OCI-LY7 (cell line): ENCODE measurements at regions not wholly inside any gene's neighbourhood (a gene's known extent, or its start where the extent isn't known, plus 50 kb on each side); places are given as distances from the start of the nearest gene placed in this dataset.

Experiments used
- BruUV-seq: library from RNA; stranded (reverse); fragments of 400-500 nt; replicated peaks from 2 replicates; lab custom pipeline; 2021; lab: Mats Ljungman, UMichigan
- CTCF ChIA-PET: fragments of 300-600 bp; sonication (Branson Sonifier 250); formaldehyde crosslinking; loops from one replicate; lab custom pipeline; 2022; ENCODE audit warnings: antibody characterized with exemption; ENCODE audit not compliant: unreplicated experiment; lab: Charles Lee
- POLR2A ChIA-PET: fragments of 300-600 bp; sonication (Branson Sonifier 250); formaldehyde crosslinking; loops from one replicate; lab custom pipeline; 2022; ENCODE audit warnings: antibody characterized with exemption; lab: Charles Lee
- DNase-seq: peaks from one replicate; pipeline ENCODE4 v3.0.0-alpha.2; 2015; ENCODE audit warnings: low spot score
- H2AFZ ChIP-seq: fragments of 200-600 bp; sonication (generic), shearing (Covaris generic); 2 replicates; pipeline ENCODE4 v1.6.1; 2014; ENCODE audit warnings: mild to moderate bottlenecking, antibody characterized with exemption, low read length, moderate library complexity
- H3K27ac ChIP-seq: fragments of 200-600 bp; sonication (generic); 2 replicates; pipeline ENCODE4 v1.5.1; 2014; ENCODE audit warnings: mixed run types, low read depth, mild to moderate bottlenecking, moderate library complexity, low read length, inconsistent platforms; ENCODE audit not compliant: poor library complexity, severe bottlenecking
- H3K36me3 ChIP-seq: fragments of 200-600 bp; sonication (generic); 2 replicates; pipeline ENCODE4 v1.6.1; 2014; ENCODE audit warnings: mild to moderate bottlenecking, antibody characterized with exemption, low read length, moderate library complexity, mixed read lengths; ENCODE audit not compliant: insufficient read depth
- H3K4me1 ChIP-seq: fragments of 200-600 bp; sonication (generic); 2 replicates; pipeline ENCODE4 v1.5.1; 2014; ENCODE audit warnings: mild to moderate bottlenecking, low read length; ENCODE audit not compliant: insufficient read depth, poor library complexity, severe bottlenecking
- H3K4me2 ChIP-seq: fragments of 200-600 bp; sonication (generic); 2 replicates; pipeline ENCODE4 v1.6.1; 2014; ENCODE audit warnings: mild to moderate bottlenecking, low read length
- H3K4me3 ChIP-seq: fragments of 200-600 bp; sonication (generic); 2 replicates; pipeline ENCODE4 v1.5.1; 2014; ENCODE audit warnings: mild to moderate bottlenecking, low read depth, low read length; ENCODE audit not compliant: poor library complexity, severe bottlenecking
- H3K79me2 ChIP-seq: fragments of 200-600 bp; sonication (generic); 2 replicates; pipeline ENCODE4 v1.6.1; 2016; ENCODE audit warnings: low read depth, mild to moderate bottlenecking, low read length, moderate library complexity, mixed read lengths; ENCODE audit not compliant: insufficient read depth
- H3K9me2 ChIP-seq: fragments of 200-600 bp; sonication (generic); 2 replicates; pipeline ENCODE4 v1.6.1; 2016; ENCODE audit warnings: mild to moderate bottlenecking, low read length, mixed read lengths; ENCODE audit not compliant: insufficient read depth
- H3K9me3 ChIP-seq: fragments of 200-600 bp; sonication (generic); 2 replicates; pipeline ENCODE4 v1.6.1; 2014; ENCODE audit warnings: mild to moderate bottlenecking, mixed run types, low read length, mixed read lengths
- H4K20me1 ChIP-seq: fragments of 200-600 bp; sonication (generic); 2 replicates; pipeline ENCODE4 v1.6.1; 2014; ENCODE audit warnings: mild to moderate bottlenecking, antibody characterized with exemption, low read length, moderate library complexity, mixed read lengths; ENCODE audit not compliant: insufficient read depth
- EZH2phosphoT487 ChIP-seq: fragments of 200-600 bp; sonication (generic); IDR thresholded peaks from 2 replicates; pipeline ENCODE4 v1.6.1; 2018; ENCODE audit warnings: low read depth, borderline replicate concordance, mild to moderate bottlenecking, mixed run types, antibody characterized with exemption, low read length, moderate library complexity, mixed read lengths
- intact Hi-C: fragments of 100-400 bp; cut with micrococcal nuclease; formaldehyde crosslinking; loops from one replicate; pipeline ENCODE4 v1.10.0; 2022; ENCODE audit not compliant: unreplicated experiment
- TF ChIP-seq, protein P1 (sequence below): fragments of 200-600 bp; sonication (generic); conservative IDR thresholded peaks from 2 replicates; pipeline ENCODE4 v1.5.1; 2014; ENCODE audit warnings: mild to moderate bottlenecking, antibody characterized with exemption, low read length, moderate library complexity, mixed read lengths

DNA sequence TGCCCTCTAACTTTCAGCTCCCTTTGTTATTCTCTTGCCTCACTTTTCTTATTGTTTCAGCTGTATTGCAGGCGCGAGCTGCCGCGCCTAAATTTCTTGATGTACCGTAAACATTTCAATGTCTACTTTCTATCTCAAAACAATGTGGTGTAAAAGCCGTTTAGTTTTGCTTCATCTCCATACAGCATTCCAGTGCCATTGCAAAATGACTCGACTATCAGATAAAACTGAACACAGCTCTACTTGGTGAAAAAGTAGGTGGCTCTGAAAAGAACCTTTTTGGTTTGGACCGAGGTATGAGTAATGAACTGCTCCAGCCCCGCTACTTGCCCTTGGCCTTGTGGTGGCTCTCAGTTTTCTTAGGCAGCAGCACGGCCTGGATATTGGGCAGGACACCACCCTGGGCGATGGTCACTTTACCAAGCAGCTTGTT lies 74.6 kb downstream of the OR2B2 start:
- CTCF ChIA-PET, result no interaction called here
- TF ChIP-seq, protein P1, sequence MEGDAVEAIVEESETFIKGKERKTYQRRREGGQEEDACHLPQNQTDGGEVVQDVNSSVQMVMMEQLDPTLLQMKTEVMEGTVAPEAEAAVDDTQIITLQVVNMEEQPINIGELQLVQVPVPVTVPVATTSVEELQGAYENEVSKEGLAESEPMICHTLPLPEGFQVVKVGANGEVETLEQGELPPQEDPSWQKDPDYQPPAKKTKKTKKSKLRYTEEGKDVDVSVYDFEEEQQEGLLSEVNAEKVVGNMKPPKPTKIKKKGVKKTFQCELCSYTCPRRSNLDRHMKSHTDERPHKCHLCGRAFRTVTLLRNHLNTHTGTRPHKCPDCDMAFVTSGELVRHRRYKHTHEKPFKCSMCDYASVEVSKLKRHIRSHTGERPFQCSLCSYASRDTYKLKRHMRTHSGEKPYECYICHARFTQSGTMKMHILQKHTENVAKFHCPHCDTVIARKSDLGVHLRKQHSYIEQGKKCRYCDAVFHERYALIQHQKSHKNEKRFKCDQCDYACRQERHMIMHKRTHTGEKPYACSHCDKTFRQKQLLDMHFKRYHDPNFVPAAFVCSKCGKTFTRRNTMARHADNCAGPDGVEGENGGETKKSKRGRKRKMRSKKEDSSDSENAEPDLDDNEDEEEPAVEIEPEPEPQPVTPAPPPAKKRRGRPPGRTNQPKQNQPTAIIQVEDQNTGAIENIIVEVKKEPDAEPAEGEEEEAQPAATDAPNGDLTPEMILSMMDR, result no peak
- TF ChIP-seq EZH2phosphoT487, result no peak
- H3K27ac ChIP-seq, result peak overlapping the region; percentile 97
- no peaks in the 10 kb centered on the region for H4K20me1 ChIP-seq
- peaks cover 17% of the 10 kb centered on the region for H3K36me3 ChIP-seq
- H3K79me2 ChIP-seq, result peaks cover 20% of the 10 kb centered on the region; the same call in 1 of the 2 replicates
- TSS peak; percentile 90 for BruUV-seq
- no peaks in the 10 kb centered on the region for H3K9me2 ChIP-seq
- H3K4me1 ChIP-seq, result peaks cover 37% of the 10 kb centered on the region
- no peak for DNase-seq
- H3K9me3 ChIP-seq, result no peaks in the 10 kb centered on the region
- intact Hi-C loops, result loop anchor here (1.0 to 10.0 kb wide), 4 partner anchors 28 to 1563 kb away; a partner anchor contains a TSS
- no peak overlapping the region for H2AFZ ChIP-seq
- peak overlapping the region; percentile 87 for H3K4me3 ChIP-seq
- peak overlapping the region; percentile 78 for H3K4me2 ChIP-seq
- POLR2A ChIA-PET, result interaction anchor here (0.5 to 11.9 kb wide), 19 partner anchors 9 to 1816 kb away, joined by 3 to 1237 read pairs (median 9); a partner anchor contains a TSS

DNA sequence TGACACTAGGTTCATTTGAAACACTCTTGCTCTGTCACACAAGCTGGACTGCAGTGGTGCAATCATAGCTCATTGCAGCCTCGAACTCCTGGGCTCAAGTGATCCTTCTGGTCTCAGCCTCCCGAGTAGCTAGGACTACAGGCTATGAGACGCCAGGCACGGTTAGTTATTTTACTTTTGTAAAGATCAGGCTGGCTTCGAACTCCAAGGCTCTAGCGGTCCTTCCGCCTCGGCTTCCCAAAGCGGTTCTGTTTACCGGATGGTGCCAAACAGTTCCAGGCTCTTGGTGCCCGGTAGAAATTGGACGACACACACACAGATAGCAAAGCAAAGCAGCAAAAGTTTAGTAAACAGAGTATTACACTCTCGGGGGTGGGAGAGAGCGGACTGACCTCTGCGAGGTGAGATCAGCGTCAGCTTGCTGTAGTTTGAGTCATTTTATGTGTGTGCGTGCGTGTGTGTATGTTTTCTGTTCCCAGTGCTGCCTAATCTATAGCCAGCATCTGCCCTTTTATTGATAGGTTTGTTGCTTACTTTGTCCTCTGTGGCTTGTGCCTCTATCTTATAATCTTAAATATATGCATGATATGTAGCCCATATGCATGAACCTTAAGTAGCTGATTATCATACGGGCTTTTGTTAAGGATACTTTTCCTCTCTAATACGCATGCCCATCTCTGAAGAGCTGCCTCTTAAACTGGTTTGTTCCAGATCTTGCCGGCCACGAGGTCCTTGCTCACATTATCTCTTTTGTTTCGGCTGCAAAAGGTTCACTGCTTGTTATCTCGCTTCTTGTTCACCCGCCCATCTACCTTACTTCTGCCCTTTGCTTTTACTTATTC lies 75.2 kb downstream of the OR2B2 start:
- BruUV-seq, result no TSS peak
- peaks cover 20% of the 10 kb centered on the region; the same call in 1 of the 2 replicates for H3K79me2 ChIP-seq

More for the DNA sequence above, 75.2 kb downstream of the OR2B2 start:
- CTCF ChIA-PET, result interaction anchor here (1.6 kb wide), 1 partner anchor 27 kb away, joined by 5 read pairs; no protein-coding TSS in a partner anchor
- TF ChIP-seq, protein P1, result no peak
- TF ChIP-seq EZH2phosphoT487, result no peak
- Histone ChIP-seq H3K9me2 (no peaks in the 10 kb centered on the region), H3K36me3 (peaks cover 10% of the 10 kb centered on the region), H4K20me1 (no peaks in the 10 kb centered on the region), H3K27ac (peak overlapping the region; percentile 97), H3K4me3 (peak overlapping the region; percentile 87), H3K9me3 (no peaks in the 10 kb centered on the region), H2AFZ (no peak overlapping the region; the same call in 1 of the 2 replicates), H3K4me1 (peaks cover 43% of the 10 kb centered on the region), H3K4me2 (peak overlapping the region; percentile 78)
- DNase-seq, result peak; percentile 91
- POLR2A ChIA-PET, result interaction anchor here (0.8 to 11.9 kb wide), 22 partner anchors 16 to 1815 kb away, joined by 3 to 1237 read pairs (median 9); a partner anchor contains a TSS
- intact Hi-C loops, result loop anchor here (1.0 to 10.0 kb wide), 3 partner anchors 53 to 1562 kb away; a partner anchor contains a TSS
